ENCODE measurements at regions not wholly inside any gene's neighbourhood (a gene's known extent, or its start where the extent isn't known, plus 50 kb on each side); places are given as distances from the start of the nearest gene placed in this dataset.

GRCh38 chr14:30330445-30330844 lies 228.5 kb upstream of the G2E3 start:
- Histone ChIP-seq H3K4me3 (no peak overlapping the region), H3K9me3 (no peaks in the 10 kb centered on the region), H3K36me3 (no peaks in the 10 kb centered on the region), H3K27ac (no peak overlapping the region), H3K4me1 (no peaks in the 10 kb centered on the region), H3K27me3 (no peaks in the 10 kb centered on the region)
- intact Hi-C loops (cut with DNase I), result no loop called here
- DNase-seq, result no peak
- peak; percentile 38 for TF ChIP-seq CTCF (IDR thresholded peaks at IDR 0.05)
- no peak for ATAC-seq

GRCh38 chr14:30331030-30331429 lies 227.9 kb upstream of the G2E3 start:
- TF ChIP-seq CTCF (IDR thresholded peaks at IDR 0.05), result no peak
- intact Hi-C loops (cut with DNase I), result no loop called here
- H3K9me3 ChIP-seq, result no peaks in the 10 kb centered on the region

GRCh38 chr14:30332374-30332773 lies 226.6 kb upstream of the G2E3 start:
- DNase-seq (no peak), ATAC-seq (no peak)
- Histone ChIP-seq H3K36me3 (no peaks in the 10 kb centered on the region), H3K27me3 (no peaks in the 10 kb centered on the region), H3K4me3 (no peak overlapping the region), H3K27ac (no peak overlapping the region), H3K4me1 (no peaks in the 10 kb centered on the region), H3K9me3 (no peaks in the 10 kb centered on the region)
- TF ChIP-seq CTCF (IDR thresholded peaks at IDR 0.05), result no peak
- intact Hi-C loops (cut with DNase I), result no loop called here

More at GRCh38 chr14:30331030-30331429, 227.9 kb upstream of the G2E3 start:
- H3K27me3 ChIP-seq, result no peaks in the 10 kb centered on the region
- no peaks in the 10 kb centered on the region for H3K36me3 ChIP-seq
- H3K4me1 ChIP-seq, result no peaks in the 10 kb centered on the region
- DNase-seq, result no peak
- H3K27ac ChIP-seq, result no peak overlapping the region
- no peak for ATAC-seq
- H3K4me3 ChIP-seq, result no peak overlapping the region

- Histone ChIP-seq H3K9me3 (no peaks in the 10 kb centered on the region), H3K27me3 (no peaks in the 10 kb centered on the region), H3K4me3 (no peak overlapping the region), H3K27ac (no peak overlapping the region), H3K36me3 (no peaks in the 10 kb centered on the region), H3K4me1 (no peaks in the 10 kb centered on the region)
- ATAC-seq (no peak), DNase-seq (no peak)
- no peak for TF ChIP-seq CTCF (IDR thresholded peaks at IDR 0.05)
- intact Hi-C loops (cut with DNase I), result no loop called here
Measured at GRCh38 chr14:30333934-30334333, 225.0 kb upstream of the G2E3 start.

GRCh38 chr14:30337456-30337855 lies 221.5 kb upstream of the G2E3 start:
- intact Hi-C loops (cut with DNase I), result no loop called here
- Histone ChIP-seq H3K9me3 (no peaks in the 10 kb centered on the region), H3K27me3 (no peaks in the 10 kb centered on the region), H3K4me1 (no peaks in the 10 kb centered on the region), H3K4me3 (no peak overlapping the region), H3K36me3 (no peaks in the 10 kb centered on the region), H3K27ac (no peak overlapping the region)
- no peak for TF ChIP-seq CTCF (IDR thresholded peaks at IDR 0.05)
- DNase-seq (no peak), ATAC-seq (no peak)

GRCh38 chr14:30339311-30339901 lies 219.6 kb upstream of the G2E3 start:
- H3K4me1 ChIP-seq, result no peaks in the 10 kb centered on the region
- no peak overlapping the region for H3K4me3 ChIP-seq
- H3K27me3 ChIP-seq, result no peaks in the 10 kb centered on the region
- intact Hi-C loops (cut with DNase I), result no loop called here
- H3K36me3 ChIP-seq, result no peaks in the 10 kb centered on the region
- DNase-seq (no peak), ATAC-seq (no peak)
- H3K27ac ChIP-seq, result no peak overlapping the region
- no peak for TF ChIP-seq CTCF (IDR thresholded peaks at IDR 0.05)
- no peaks in the 10 kb centered on the region for H3K9me3 ChIP-seq
